KG1 (cell line): ENCODE measurements at regions not wholly inside any gene's neighbourhood (a gene's known extent, or its start where the extent isn't known, plus 50 kb on each side); places are given as distances from the start of the nearest gene placed in this dataset.
"Not testable (repeated sequence)": the region's sequence is repeated elsewhere in the genome, so short reads cannot be mapped to it uniquely, and the experiment has no call there.

Experiments used
- DNase-seq: peaks from one replicate; lab custom pipeline; 2025; lab: John Stamatoyannopoulos, UW

DNA sequence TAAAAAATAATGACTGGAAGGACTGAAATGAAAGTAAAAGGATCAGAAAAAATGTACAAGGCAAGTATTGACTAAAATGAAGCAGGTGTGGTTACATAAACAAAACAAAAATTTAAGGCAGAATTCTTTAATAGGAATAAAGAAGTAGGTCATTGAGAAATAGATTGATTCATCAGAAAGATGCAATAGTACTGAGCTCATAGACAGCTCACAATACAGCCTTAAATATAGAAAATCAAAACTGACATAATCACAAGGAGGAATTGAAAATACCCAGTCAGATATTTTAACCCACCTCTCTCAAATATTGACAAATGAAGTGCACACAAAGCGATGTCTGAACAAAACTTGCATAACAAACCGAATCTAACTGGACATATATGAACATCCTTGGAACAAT, 366.8 kb upstream of the DPYD start:
- DNase-seq, result no peak

DNA sequence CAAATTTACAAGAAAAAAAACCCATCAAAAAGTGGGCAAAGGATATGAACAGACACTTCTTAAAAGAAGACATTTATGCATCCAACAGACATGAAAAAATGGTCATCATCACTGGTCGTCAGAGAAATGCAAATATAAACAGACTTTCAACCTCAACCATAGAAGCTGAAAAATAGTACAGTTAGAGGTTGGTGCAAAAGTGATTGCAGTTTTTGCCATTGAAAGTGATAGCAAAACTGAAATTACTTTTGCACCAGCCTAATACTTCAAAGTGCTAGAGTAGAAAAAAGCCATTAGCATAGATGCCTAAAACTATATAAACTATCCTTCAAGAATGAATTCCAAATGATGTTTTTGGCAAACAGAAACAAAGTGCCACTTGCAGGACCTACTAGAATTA, 365.8 kb upstream of the DPYD start:
- no peak for DNase-seq

DNA sequence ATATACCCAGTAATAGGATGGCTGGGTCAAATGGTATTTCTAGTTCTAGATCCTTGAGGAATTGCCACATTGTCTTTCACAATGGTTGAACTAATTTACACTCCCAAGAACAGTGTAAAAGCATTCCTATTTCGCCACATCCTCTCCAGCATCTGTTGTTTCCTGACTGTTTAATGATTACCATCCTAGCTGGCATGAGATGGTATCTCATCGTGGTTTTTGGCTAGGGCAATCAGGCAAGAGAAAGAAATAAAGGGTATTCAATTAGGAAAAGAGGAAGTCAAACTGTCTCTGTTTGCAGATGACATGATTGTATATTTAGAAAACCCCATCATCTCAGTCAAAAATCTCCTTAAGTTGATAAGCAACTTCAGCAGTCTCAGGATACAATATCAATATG, 364.5 kb upstream of the DPYD start:
- not testable (repeated sequence) for DNase-seq

DNA sequence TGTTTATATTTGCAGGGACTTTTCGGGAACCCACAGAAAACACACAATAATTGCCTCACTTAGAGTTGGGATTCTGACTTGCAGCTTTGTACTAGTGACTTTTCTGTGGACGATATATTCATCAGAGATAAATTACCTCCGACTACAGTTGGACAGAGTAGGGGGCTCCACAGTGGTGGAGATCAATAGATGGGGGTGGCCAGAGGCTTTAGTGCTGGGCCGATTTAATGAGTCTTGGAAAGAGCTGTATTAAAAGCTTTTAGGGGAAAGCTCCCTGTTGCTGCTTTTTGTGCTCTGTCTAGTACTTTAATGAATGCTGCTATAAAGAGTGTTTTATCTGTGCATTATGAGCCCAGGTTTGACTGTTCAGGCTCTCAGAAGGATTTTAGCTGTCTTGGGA, 359.2 kb upstream of the DPYD start:
- DNase-seq, result no peak

DNA sequence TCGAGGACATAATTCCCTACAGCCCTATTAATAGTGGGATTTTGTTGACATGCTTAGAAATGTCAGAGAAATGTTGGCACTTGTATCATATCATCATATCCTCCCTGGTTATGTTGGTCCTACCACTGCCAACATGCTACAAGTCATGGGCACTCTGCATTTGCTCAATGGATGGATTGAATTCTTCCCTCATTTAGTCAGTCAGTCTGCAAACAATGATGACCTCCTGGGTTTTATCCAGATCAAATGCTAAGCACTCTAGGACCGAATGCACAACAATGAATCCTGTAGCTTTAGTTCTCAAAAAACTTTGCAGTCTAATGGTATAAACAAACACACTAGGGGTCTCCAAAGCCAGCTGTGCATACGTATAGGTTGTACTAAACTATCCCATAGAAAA, 357.2 kb upstream of the DPYD start:
- no peak for DNase-seq

DNA sequence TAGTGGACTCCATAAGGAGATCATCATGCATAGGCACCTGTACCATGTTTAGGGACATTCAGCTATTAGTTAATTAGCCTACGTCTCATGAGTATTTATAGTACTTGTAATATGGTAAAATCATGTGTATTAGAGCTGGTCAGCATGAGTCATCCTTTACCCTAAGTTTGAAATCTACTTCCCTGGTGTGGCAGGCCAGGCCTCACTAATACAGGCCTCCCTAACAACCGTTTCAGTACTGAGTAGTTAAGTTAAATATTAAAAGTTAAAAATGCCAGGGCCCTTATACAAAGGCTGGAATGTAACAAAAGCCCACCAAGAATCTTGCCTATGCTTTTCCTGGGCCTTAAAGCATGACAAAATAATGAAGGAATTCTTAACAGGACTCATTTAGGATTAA, 356.3 kb upstream of the DPYD start:
- DNase-seq, result no peak

DNA sequence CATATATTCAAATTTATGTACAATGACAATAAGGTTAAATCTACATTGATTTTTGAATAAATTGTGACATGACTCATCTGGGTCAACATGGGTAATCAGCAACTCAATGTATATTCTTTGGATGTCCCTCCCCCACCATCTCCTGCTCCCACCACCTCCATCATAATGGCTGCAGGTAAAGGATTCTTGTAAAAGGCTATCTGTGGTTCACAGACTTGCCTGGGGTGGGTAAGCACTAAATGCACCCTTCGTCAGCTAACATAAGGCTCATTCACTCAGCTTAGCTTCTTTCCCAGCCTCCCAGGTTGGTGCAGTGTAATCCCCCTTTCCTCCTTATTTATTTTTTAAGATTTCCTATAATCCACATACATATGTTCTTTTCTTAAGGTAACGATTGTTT, 355.7 kb upstream of the DPYD start:
- DNase-seq, result no peak

DNA sequence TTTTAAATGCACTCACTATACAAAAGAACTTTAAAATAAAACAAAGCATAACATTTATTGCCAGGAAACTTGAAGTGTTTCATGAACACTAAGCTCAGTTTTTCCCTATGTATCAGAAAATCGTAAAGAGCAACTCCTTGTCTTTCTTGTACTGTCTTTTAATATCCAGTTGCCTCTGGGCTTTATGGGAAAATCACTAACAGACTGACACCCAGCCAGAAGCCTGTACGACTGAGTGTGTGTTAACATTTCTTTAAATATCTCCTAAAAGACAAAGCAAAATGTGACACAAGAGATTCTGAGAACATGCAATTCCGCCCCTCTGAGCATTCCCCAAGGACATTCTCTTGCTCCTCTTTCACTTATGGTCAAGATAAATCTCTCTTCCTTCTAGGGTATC, 347.5 kb upstream of the DPYD start:
- DNase-seq, result no peak

DNA sequence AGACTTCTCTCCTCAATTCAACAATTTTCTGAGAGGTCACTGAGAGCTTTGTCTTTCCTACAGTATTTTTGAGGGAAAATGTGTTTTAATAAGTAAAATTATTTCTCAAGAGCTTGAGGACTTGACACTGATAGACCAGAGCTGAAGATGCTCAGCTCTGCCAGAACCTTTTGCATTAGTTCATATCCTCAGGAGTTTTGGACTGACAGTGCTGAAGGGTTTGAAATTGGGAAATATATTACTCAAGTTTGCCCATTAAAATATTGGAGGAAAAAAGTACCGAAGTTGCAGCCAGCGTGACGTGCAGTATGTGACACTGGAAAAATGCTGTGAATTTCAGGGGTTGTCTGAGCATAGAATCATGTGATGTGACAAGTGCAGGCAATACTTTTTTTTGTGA, 346.6 kb upstream of the DPYD start:
- DNase-seq, result no peak

DNA sequence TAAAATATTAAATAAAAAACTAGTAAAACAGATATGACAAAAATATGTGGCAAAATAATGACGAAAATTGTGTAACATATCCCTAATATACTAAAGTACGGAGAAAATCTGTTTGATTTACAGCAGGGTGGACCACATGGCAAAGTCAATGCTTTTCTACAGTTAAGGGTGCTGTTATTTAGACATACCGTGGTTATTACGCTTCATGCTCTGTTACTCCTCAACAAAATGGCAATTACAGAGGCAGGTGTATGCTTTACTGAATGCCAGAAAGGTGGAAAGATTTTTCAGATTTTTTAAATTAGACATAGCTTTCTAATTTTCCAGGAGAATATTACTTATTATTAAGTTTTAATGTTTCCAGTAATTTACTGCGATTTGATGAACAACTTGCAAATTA, 343.9 kb upstream of the DPYD start:
- DNase-seq, result no peak

DNA sequence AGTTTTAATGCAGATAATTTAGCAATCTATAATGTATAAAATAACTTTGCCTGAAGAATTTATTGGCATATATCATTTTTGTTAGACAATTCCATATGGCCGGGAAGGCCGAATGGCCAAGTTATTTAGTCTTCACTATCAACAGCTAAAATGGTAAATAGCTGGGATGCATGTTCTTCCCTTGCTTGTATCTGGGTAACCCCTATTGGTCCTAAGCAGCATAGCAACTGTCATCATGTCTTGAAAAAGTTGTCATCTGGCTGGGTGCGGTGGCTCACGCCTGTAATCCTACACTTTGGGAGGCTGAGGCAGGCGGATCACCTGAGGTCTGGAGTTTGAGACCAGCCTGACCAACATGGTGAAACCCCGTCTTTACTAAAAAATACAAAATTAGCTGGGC, 340.0 kb upstream of the DPYD start:
- no peak for DNase-seq

DNA sequence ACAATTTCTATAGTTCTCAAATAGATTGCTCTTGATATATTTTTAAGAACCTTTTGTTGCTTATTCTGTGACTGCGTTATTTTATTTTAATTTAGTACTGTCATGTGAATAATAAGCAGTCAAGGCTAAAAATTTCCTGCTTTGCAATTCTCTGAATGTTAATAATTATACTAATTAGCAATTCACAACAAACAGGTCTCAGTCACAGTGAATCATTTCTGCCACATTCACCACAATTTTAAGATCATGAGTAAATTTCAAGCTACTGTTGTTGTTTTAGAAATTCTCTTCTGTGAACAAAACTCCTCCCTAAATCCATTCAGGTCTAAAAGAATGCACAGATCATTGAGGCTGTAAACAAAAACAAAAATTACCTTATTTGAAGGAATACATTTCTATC, 339.6 kb upstream of the DPYD start:
- DNase-seq, result no peak

DNA sequence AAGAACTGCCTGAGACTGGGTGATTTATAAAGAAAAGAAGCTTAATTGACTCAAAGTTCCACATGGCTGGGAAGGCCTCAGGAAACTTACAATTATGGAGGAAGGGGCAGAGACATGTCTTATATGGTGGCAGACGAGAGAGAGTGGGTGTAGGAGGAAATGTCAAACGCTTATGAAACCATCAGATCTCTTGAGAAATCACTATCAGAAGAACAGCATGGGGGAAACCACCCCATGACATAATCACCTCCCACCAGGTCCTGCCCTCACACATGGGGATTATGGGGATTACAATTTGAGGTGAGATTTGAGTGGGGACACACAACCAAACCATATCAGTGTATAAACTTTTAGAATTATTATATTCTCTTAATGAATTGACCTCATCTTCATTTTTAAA, 335.9 kb upstream of the DPYD start:
- no peak for DNase-seq

DNA sequence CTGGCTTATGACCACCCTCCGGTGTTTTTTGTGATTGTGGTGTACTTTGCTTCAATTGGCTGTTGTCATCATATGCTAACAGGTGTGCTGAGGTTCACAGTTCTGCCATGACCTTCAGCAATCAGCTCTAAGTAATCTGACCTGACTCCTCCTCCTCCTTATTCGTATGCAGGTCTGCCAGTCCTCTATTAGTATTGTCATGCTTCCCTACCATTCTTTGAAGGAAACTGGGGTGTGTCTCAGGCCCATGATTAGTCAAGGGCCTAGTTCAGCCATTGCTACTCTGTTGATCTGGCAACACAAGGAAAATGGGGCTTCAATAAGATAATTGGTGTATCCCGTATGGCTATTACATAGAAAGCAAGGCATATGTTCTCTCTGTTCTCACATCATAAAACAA, 332.3 kb upstream of the DPYD start:
- no peak for DNase-seq

DNA sequence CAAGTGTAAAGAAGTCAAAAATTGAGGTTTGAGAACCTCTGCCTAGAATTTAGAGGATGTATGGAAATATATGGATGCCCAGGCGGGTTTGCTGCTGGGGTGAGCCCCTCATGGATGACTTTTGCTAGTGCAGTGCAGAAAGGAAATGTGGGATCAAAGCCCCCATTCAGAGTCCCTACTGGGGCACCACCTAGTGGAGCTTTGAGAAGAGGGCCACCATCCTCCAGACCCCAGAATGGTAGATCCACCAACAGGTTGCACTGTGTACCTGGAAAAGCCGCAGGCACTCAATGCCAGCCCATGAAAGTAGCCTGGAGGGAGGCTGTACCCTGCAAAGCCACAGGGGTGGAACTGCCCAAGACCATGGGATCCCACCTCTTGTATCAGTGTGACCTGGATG, 330.7 kb upstream of the DPYD start:
- no peak for DNase-seq

DNA sequence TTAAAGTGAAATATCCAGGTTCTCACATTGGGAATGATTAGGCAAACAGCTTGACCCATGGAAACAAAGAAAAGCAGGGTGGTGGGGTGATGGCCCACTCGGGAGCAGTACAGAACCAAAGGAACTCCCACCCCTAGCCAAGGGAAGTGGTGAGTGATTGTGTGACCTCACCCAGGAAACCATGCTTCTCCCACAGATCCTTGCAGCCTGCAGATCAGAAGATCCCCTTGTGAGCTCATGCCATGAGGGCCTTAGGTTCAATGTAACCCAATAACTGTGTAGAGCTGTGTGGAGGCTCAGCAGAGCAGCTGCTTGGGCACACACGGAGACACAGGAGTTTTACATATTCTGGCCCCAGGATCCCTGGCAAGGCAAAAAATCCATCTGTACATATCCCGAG, 311.8 kb upstream of the DPYD start:
- DNase-seq, result no peak

DNA sequence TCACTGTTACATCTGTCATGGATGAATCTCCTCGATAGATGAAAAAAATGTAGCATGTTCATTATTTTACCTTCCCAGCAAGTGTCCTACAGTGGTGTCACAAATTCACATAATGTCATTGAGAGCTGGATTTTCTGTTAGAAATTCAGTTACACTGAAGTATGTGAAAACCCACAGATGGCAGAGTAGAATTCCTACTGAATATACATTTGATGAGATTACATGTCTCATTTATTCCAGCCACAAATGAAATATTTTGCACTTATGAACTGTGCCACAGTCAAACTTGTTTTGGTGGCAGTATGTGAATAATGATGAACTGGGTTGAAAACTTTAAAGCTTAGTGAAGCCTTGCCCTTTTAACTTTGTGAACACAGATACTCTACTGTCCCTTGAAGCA, 301.9 kb upstream of the DPYD start:
- no peak for DNase-seq

DNA sequence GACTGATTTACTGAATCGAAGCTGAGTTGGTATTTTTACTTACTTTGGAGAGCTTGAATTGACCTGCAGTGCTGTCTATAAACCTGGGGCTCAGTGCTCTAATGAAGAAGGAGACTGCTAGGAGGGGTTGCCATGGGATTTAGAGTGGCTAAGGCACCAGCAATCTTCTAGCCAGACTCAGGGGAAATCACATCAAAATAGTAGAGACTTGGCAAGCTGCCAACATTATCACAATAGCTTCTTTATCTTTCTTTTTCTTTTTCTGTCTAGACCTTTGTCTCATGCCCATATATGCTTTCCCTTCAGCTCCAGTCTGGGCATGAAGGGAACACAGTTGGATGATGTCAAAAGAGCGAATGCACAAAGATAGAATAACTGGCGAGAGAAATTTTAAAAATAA, 301.1 kb upstream of the DPYD start:
- no peak for DNase-seq

DNA sequence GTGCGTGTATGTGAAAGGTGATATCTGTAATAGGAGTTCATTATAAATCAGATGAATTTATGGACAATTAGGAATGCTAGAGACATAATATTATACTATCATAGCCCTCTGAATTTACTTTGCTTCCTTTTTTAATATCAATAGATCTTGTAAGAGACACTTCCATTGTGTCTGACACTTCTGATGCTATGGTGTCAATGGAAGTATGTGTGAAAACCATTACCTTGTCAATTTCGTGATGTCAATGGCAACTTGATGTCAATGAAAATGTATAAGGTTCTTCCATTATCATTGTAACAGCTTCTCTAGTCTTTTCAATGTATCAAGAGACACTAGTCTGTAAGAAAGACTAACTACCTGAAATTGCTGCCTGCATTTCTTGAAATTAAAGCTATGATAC, 296.8 kb upstream of the DPYD start:
- no peak for DNase-seq

DNA sequence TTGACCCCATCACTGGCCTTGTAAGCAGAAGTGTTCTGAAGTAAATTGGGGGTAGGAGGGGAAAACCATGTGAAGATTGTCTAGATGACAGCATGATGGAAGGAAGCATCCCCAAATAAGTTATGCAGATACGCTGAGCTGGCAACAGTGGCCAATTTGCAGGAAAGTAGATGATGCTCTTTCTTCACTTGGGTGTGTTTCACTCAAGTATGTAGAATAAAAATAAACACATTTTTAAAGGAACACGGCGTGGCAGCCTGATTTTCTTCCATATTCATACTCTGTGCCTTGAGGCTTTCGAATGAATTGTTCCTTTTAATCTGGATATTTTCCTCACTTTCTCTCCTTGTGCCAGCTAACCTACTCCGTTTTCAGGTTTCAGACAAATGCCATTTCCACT, 295.5 kb upstream of the DPYD start:
- DNase-seq, result no peak

DNA sequence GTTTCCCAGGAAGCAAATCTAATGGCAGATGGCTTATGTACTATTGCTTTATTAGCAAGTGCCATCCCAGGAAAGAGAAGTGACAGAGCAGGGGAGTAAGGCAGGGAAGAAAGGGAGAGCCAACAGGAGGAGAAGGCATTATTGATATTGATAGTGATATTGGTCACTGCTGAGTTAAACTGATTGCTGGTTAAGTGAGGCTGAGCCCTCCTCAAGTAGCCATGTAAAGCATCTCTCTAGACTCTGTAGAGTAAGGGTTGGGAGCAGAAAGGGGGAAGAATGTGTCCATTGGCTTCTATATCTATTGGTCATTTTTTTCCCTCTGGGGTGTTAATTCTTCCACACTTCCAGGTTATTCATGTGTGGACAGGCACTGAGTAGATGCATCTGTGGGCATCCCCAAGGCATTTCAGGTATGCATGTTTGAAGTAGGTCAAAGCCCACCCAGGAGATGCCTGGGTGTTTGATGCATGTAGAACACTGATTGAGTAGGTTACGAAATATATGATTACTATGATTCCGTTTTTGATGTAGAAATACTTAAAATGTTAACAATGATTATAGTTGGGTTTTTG, 290.5 kb upstream of the DPYD start:
- no peak for DNase-seq

DNA sequence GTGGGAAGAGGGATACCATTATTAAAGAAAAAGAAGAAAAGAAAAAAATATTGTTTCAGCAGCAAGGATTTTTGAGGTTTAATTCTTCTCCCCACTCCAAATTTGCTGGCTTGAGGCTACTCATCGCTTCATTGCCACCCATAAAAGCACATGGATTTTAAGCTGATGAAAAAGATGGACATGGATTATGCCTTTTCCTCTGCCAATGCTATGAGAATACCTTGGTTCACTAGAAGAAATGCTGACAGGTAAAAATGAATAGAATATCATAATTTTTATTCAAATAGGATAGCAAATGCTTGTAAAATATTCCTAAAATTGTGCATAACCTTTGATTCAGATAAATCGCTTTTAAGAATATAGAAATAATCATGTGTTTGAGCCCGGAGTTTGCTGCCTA, 289.7 kb upstream of the DPYD start:
- DNase-seq, result no peak

DNA sequence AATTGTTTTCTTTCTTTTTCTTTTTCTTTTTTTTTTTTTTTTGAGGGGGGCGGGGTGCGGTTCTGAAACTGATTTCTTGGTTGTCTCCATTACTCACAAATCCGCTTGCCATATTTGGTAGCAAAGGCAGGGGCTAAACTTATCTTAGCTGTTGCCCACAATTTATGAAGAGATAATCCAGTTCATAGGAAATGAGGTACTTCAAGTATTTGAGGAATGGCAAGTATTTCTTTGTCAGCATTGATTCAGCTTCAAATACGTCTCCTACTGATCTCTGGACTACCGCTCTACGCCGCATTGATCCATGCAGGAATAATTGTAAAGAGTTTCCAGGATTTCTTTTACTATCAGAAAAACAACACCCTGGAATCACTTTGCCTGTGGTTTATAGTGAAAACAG, 289.2 kb upstream of the DPYD start:
- no peak for DNase-seq

DNA sequence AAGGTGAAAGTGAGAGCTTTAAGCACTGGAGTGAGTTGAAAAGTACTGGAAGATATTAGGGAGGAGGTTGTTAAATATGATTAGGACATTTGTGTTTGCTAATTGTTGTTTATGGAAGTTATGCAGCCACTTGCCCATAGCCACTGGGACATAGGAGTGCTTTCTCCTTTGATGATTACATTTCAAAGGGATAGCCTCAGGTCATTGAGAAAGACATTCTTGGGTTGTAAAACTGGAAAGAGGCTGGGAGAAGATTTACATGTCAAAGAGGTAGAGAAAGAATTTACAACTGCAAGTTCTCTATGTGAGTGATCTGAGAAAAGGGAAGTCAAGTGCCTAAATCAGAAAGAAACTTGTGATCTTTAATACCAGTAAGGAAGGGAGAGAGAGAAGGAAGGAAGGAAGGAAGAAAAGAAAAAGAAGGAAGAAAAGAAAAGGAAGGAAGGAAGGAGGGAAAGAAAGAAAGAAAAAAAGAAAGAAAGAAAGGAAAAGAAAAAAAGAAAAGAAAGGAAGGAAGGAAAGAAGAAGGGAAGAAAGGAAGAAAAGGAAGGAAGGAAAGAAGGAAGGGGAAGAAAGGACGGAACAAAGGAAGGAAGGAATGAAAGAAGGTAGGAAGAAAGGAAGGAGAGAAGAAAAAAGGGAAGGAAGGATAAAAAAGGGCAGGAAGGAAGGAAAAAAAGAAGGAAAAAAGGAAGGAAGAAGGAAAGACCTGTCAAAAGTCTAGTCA, 284.6 kb upstream of the DPYD start:
- DNase-seq, result no peak
